Skeletal muscle satellite cell (primary cell): ENCODE measurements at regions not wholly inside any gene's neighbourhood (a gene's known extent, or its start where the extent isn't known, plus 50 kb on each side); places are given as distances from the start of the nearest gene placed in this dataset.

Experiments used
- H3K27me3 ChIP-seq: 2 replicates; pipeline ENCODE4 v1.7.0; 2013; ENCODE audit warnings: low read length; ENCODE audit not compliant: control insufficient read depth, insufficient read depth
- H3K36me3 ChIP-seq: 2 replicates; pipeline ENCODE4 v1.7.0; 2013; ENCODE audit warnings: mild to moderate bottlenecking, control low read depth, low read length; ENCODE audit not compliant: insufficient read depth
- H3K4me1 ChIP-seq: 2 replicates; pipeline ENCODE4 v1.7.0; 2013; ENCODE audit warnings: low read length; ENCODE audit not compliant: control insufficient read depth, insufficient read depth
- H3K4me2 ChIP-seq: 2 replicates; pipeline ENCODE4 v1.7.0; 2013; ENCODE audit warnings: mild to moderate bottlenecking, low read length
- H3K4me3 ChIP-seq: 2 replicates; pipeline ENCODE4 v1.7.0; 2013; ENCODE audit warnings: low read length
- H3K9ac ChIP-seq: 2 replicates; pipeline ENCODE4 v1.7.0; 2013; ENCODE audit warnings: mild to moderate bottlenecking, low read depth, low read length, moderate library complexity
- H3K9me3 ChIP-seq: replicated peaks from 2 replicates; pipeline ENCODE4 v1.7.0; 2013; ENCODE audit warnings: mild to moderate bottlenecking, control low read depth, low read length

- Histone ChIP-seq H3K4me1 (no peaks in the 10 kb centered on the region), H3K36me3 (no peaks in the 10 kb centered on the region), H3K9ac (no peak overlapping the region), H3K27me3 (peaks cover 55% of the 10 kb centered on the region), H3K4me2 (no peak overlapping the region), H3K4me3 (no peak overlapping the region), H3K9me3 (no peaks in the 10 kb centered on the region)
Measured at GRCh38 chr11:44457862-44458261, 107.6 kb upstream of the CD82 start.

DNA sequence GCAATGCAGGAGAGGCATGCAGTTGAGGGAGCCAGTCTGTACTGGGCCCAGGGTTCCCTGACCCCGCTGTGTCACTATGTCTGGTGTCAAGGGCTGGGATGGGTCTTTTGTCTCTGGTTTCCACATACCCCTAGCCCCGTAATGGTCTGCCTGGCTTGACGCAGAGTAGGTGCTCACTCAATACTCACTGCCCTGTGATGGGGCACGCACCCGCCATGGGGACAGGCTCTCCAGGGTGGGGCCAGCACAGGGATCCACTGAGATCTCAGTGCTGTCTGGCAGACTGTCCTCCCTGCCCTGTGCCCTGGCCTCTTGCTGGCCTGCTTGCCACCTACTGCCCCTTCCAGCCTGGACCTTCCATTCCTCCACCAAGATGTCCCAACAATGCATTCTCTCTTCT, 101.7 kb upstream of the CD82 start:
- H3K9me3 ChIP-seq: no peaks in the 10 kb centered on the region

DNA sequence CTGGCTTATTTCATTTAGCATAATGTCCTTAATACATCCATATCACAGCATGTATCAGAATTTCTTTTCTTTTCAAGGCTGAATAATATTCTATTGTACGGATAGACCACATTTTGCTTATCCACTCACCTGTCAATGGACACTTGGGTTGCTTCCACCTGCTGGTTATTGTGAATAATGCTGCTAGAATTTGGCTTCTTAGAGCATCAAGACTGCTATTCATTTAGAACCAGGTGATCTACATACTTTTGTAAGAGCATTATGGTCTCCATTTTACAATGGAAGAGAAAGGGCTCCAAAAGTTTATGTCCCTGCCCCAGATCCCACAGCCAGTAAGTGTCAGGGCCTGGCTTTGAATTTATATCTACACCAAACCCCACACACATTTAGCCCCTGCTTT, 100.7 kb upstream of the CD82 start:
- Histone ChIP-seq H3K9me3 (no peaks in the 10 kb centered on the region), H3K36me3 (no peaks in the 10 kb centered on the region), H3K9ac (no peak overlapping the region), H3K27me3 (peaks cover 35% of the 10 kb centered on the region), H3K4me3 (no peak overlapping the region), H3K4me1 (no peaks in the 10 kb centered on the region), H3K4me2 (no peak overlapping the region)

More for the DNA sequence above, 101.7 kb upstream of the CD82 start:
- Histone ChIP-seq H3K4me3 (no peak overlapping the region), H3K4me2 (no peak overlapping the region), H3K27me3 (peaks cover 36% of the 10 kb centered on the region), H3K9ac (no peak overlapping the region), H3K4me1 (no peaks in the 10 kb centered on the region), H3K36me3 (no peaks in the 10 kb centered on the region)

- no peak overlapping the region for H3K9ac ChIP-seq
- H3K4me2 ChIP-seq: no peak overlapping the region
- no peaks in the 10 kb centered on the region for H3K4me1 ChIP-seq
- peaks cover 47% of the 10 kb centered on the region for H3K27me3 ChIP-seq
- H3K4me3 ChIP-seq: no peak overlapping the region
- H3K36me3 ChIP-seq: no peaks in the 10 kb centered on the region
- H3K9me3 ChIP-seq: no peaks in the 10 kb centered on the region
Measured at GRCh38 chr11:44466531-44467205, 98.8 kb upstream of the CD82 start.

- Histone ChIP-seq H3K27me3 (peaks cover 48% of the 10 kb centered on the region), H3K4me3 (no peak overlapping the region), H3K36me3 (no peaks in the 10 kb centered on the region), H3K4me1 (no peaks in the 10 kb centered on the region), H3K9me3 (no peaks in the 10 kb centered on the region), H3K9ac (no peak overlapping the region), H3K4me2 (no peak overlapping the region)
Measured at GRCh38 chr11:44467413-44467812, 98.0 kb upstream of the CD82 start.

DNA sequence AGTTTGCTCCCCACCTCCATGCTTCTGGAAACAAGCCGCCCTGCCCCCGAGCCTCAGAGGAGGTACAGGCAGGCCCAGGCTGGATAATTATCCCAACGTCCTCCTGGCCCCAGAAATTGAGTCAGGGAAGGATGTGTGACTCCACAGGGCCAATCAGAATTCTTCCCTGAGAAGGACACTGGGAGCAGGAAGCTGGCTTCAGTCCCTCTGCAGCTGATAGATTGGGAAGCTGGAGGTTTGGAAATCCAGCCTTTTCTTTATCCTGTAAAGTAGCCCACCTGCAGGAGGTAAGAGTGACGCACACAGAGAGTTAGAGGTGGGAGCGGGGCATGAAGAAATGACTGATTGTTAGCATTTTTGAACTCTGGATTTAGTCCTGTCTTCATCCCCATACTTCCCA, 97.5 kb upstream of the CD82 start:
- peaks cover 49% of the 10 kb centered on the region for H3K27me3 ChIP-seq
- H3K36me3 ChIP-seq: no peaks in the 10 kb centered on the region
- H3K4me2 ChIP-seq: no peak overlapping the region
- H3K4me1 ChIP-seq: no peaks in the 10 kb centered on the region
- no peak overlapping the region for H3K9ac ChIP-seq
- no peak overlapping the region for H3K4me3 ChIP-seq
- H3K9me3 ChIP-seq: no peaks in the 10 kb centered on the region

DNA sequence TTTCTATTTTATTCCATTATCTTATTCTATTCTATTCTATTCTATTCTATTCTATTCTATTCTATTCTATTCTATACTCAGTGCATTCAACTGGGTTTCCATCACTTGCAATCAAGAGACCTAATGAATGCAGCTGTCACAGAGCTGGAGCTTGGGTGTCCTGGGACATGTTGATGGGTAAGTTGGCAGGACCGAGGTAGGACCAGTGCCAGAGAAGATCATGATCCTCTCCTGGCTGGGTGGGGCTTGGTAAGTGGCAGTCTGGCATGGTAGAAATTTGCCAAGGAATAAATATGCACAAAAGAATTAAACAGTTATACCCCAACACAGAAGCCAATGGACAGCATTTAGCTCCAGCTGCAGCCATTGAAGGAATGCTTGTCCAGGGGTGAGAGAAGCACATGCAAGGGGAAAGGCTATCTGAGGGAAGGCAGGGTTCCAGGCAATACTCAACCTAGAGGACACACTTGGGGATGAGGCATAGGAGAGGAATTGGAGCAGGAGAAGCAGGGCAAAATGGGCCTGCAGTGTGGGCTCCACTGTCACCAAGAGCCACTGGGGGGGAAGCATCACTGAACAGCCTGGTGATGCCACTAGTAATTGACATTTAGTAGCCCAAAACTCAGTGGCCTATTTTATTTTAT, 97.0 kb upstream of the CD82 start:
- H3K9me3 ChIP-seq: no peaks in the 10 kb centered on the region
- peaks cover 53% of the 10 kb centered on the region for H3K27me3 ChIP-seq
- no peak overlapping the region for H3K4me2 ChIP-seq
- H3K4me1 ChIP-seq: no peaks in the 10 kb centered on the region
- no peak overlapping the region for H3K4me3 ChIP-seq
- no peak overlapping the region for H3K9ac ChIP-seq
- H3K36me3 ChIP-seq: no peaks in the 10 kb centered on the region

- Histone ChIP-seq H3K4me2 (no peak overlapping the region), H3K9me3 (no peaks in the 10 kb centered on the region), H3K36me3 (no peaks in the 10 kb centered on the region), H3K9ac (no peak overlapping the region), H3K4me1 (no peaks in the 10 kb centered on the region), H3K27me3 (peaks cover 51% of the 10 kb centered on the region), H3K4me3 (no peak overlapping the region)
Measured at GRCh38 chr11:44469412-44469811, 96.1 kb upstream of the CD82 start.

DNA sequence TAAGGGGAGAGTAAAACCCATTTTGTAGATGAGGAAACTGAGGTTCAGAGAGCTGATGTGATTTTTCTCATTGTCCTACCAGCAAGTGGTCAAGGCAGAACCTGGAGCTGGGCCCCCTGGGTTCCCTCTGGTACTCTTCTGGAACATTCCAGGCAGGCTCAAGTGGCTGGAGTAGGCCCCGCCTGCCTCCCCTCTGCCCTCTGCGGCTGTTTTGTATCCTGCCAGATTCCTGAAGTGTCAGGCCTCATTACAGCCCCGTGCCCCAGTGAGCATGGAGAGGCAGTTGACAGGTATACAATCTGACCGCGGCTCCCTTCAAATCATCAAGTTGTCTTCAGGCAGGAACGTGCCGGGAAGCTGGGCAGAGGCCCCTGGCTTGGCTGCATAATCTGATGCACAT, 94.6 kb upstream of the CD82 start:
- Histone ChIP-seq H3K9ac (no peak overlapping the region), H3K9me3 (no peaks in the 10 kb centered on the region), H3K4me3 (no peak overlapping the region), H3K36me3 (no peaks in the 10 kb centered on the region), H3K4me2 (no peak overlapping the region), H3K4me1 (no peaks in the 10 kb centered on the region), H3K27me3 (peaks cover 61% of the 10 kb centered on the region)

- no peaks in the 10 kb centered on the region for H3K36me3 ChIP-seq
- no peaks in the 10 kb centered on the region for H3K9me3 ChIP-seq
- no peak overlapping the region for H3K4me2 ChIP-seq
- H3K4me3 ChIP-seq: no peak overlapping the region
- H3K27me3 ChIP-seq: peaks cover 69% of the 10 kb centered on the region
- no peaks in the 10 kb centered on the region for H3K4me1 ChIP-seq
- no peak overlapping the region for H3K9ac ChIP-seq
Measured at GRCh38 chr11:44471603-44472002, 93.9 kb upstream of the CD82 start.

GRCh38 chr11:44472916-44473315, 92.5 kb upstream of the CD82 start:
- H3K4me3 ChIP-seq: no peak overlapping the region
- no peaks in the 10 kb centered on the region for H3K36me3 ChIP-seq
- H3K4me1 ChIP-seq: no peaks in the 10 kb centered on the region
- H3K27me3 ChIP-seq: peaks cover 69% of the 10 kb centered on the region
- H3K9ac ChIP-seq: no peak overlapping the region
- H3K4me2 ChIP-seq: no peak overlapping the region
- no peaks in the 10 kb centered on the region for H3K9me3 ChIP-seq

DNA sequence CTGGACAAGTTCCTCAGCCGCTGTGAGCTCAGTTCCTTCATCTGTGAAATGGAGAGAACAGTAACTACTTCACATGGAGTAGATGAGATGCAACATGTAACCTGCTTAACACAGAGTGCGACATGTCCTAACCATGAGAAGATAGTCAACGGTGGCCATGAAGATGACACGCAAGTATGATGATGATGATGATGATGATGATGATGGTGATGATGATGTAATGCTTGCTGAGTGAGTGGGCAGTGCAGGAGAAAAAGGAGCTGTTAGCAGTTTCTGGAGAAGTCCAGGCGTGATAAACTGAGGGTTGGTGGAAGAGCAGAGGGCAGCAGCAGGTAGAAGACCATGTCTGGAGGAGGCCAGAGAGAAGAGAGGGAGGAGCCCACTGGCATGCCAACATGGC, 90.8 kb upstream of the CD82 start:
- Histone ChIP-seq H3K4me1 (no peaks in the 10 kb centered on the region), H3K9me3 (no peaks in the 10 kb centered on the region), H3K27me3 (peaks cover 57% of the 10 kb centered on the region), H3K4me2 (no peak overlapping the region), H3K9ac (no peak overlapping the region), H3K4me3 (no peak overlapping the region), H3K36me3 (no peaks in the 10 kb centered on the region)
